GM21360 (cell line): ENCODE measurements at regions not wholly inside any gene's neighbourhood (a gene's known extent, or its start where the extent isn't known, plus 50 kb on each side); places are given as distances from the start of the nearest gene placed in this dataset.

ENCODE experiments used
- ATAC-seq: cut with Tn5 transposase; IDR thresholded peaks from one replicate; pipeline ENCODE4 v1.9.1; 2021; ENCODE audit warnings: mild to moderate bottlenecking, moderate library complexity; ENCODE audit not compliant: unreplicated experiment

DNA sequence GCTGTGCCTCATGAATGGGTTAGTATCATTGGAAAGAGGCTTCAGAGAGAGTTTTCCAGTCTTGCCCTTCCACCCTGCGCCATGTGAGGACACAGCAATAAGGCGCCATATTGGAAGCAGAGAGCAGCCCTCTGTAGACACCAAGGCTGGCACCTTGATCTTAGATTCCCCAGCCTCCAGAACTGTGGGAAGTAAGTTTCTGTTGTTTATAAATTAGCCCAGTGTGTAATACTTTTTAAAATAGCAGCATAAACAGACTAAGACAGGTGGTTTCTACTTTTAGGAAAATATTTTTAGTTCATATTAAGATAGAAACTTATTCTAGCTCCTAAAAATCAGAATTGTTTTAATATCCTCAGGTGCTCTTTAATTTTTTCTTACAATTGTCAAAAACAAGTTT is 117.9 kb downstream of the TM9SF2 start:
- ATAC-seq, result no peak

DNA sequence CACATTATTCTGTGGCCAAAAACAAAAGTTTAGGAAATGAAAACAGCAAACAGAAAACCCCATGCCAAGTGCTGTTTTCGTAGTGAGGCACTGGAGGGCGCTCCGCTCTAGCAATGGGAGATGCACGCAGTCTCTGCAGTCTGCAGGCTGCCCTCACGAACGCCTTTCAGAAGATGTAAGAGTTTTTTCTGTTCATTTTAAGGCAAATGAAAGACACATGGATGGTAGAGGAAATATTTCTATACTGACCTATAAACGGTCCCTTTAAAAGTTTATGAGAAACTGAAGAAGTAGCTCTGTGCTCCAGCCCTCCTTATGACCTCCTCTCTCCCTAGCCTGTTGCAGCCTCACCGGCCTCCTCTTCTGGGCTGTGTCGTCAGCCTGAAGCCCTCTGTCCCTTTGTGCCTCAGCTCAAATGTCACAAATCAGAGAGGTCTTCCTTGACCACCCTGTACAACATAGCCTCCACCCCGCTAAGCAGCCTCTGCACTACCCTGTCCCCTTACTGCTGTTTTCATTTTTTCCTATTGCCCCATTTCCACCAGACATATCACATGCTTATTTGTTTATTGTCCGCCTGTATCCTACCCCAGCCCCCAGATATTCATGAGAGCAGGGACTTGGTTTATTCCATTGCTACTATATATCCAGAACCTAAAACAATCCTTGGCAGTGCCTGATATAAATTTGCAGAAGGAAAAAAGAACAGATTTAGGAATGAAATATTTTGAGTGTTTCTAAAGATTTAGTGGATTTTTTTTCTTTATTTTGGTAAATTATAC is 116.4 kb downstream of the TM9SF2 start:
- peak; percentile 43 for ATAC-seq

DNA sequence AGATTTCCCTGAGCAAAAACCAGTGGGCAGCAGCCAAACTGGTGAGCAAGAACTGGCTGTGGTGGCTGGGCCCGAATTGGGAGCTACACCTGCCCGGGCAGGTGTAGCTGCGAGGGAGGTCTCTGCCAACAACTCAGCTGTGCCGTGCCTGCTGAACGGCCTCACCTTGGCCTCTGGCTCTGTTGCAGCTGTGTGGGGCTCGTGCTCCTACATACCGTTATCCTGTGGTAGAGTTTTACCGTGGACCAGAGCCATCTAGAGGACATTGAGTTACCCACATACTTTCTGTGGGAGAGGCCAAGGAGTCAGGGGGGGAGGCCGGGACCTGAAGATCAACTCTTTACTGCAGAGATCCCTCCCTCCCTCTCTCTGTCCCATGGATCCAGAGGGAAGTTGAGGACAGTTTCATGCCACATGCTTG is 113.2 kb downstream of the TM9SF2 start:
- ATAC-seq, result peak; percentile 87
